OCI-LY3 (cell line): ENCODE measurements at regions not wholly inside any gene's neighbourhood (a gene's known extent, or its start where the extent isn't known, plus 50 kb on each side); places are given as distances from the start of the nearest gene placed in this dataset.

Experiments used
- CTCF ChIP-seq: fragments of 200-600, 300-600 bp; sonication (generic); IDR thresholded peaks from 2 replicates; pipeline ENCODE4 v1.5.1; 2014; ENCODE audit warnings: antibody characterized with exemption, low read length, low read depth
- EZH2phosphoT487 ChIP-seq: fragments of 200-600 bp; shearing (Covaris generic); IDR thresholded peaks from 2 replicates; pipeline ENCODE4 v1.6.1; 2018; ENCODE audit warnings: antibody characterized with exemption, mixed run types, low read depth

- TF ChIP-seq CTCF (no peak), EZH2phosphoT487 (no peak)
Measured at GRCh38 chr1:186750257-186750656, 70.0 kb upstream of the PTGS2 start.
